NCI-H748 (cell line): ENCODE measurements at regions not wholly inside any gene's neighbourhood (a gene's known extent, or its start where the extent isn't known, plus 50 kb on each side); places are given as distances from the start of the nearest gene placed in this dataset.
"Not testable (repeated sequence)": the region's sequence is repeated elsewhere in the genome, so short reads cannot be mapped to it uniquely, and the experiment has no call there.

Experiments used
- DNase-seq: peaks from one replicate; lab custom pipeline; 2025; ENCODE audit not compliant: unreplicated experiment; lab: John Stamatoyannopoulos, UW

DNA sequence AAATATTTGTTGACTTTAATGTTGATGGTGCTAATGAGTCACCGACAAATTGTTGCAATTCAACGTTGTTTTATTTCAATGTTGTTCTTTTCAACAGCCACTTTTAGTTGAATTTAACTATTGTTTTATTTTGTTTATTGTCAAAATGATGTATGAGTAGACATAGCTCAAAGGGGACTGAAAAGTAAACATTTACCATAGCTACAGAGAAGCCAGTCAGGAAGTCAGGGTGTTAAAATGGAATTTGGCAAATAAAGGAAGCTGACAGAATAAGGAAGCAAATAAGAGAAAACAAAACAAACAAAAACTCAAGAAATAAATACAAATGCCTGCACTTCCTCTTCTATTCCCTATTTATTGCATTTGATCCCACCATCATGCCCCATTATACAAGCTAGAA lies 648.4 kb upstream of the HTR2C start:
- DNase-seq, result no peak

DNA sequence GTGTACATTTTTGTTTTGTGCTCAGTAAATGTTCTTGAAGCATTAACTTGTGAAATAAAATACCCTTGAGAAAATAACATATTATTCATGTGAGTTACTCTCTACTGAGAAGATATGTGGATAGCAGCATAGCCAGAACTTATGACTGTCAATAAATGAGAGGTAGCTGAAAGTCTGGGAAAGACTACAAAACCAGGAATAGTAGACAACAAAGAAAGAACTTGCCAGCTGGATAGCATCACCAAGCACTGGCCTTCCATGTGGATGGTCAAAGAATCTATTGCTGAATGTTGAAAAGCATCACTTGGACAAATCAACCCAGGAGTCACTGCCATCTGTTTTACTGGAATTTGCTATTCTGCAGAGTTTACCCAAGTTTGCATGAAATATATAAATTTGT lies 650.0 kb upstream of the HTR2C start:
- no peak for DNase-seq

DNA sequence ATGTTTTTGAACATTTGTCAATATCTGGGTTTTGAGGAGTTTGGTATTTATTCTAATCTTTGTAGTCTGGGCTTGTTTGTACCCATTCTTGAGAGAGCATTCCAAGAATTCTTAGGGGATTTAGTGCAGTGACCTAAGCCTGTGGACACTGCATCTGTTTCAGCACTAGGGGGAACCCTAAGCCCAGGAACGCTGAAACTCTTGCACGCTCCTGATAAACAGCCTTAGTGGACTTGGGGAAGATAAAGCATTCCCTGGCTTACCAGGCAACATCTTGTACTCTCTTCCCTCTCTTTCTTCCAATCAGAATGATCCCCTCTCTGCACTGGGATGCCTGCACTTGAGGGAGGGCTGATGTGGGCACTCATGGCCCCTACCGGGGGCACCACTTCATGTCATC lies 654.9 kb upstream of the HTR2C start:
- DNase-seq, result peak; percentile 31

DNA sequence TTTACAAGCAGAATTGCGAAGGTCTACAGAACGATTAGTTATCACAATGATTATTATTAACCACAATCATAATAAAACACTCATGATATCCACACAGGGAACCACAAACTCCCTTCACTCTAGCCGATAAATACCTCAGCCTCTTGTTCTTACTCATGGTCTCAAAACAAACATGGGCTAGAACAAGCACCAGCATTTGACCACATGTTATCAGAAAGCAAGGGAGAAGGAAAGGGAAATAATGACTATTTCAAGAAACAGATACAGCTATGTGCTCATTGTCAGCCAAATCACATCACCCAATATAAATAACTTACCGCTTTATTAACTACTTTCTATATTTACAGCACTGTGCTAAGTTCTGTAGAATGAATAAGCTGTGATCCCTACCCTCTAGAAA lies 663.2 kb upstream of the HTR2C start:
- no peak for DNase-seq

GRCh38 chrX:113919387-113919786 lies 664.5 kb upstream of the HTR2C start:
- DNase-seq, result no peak

DNA sequence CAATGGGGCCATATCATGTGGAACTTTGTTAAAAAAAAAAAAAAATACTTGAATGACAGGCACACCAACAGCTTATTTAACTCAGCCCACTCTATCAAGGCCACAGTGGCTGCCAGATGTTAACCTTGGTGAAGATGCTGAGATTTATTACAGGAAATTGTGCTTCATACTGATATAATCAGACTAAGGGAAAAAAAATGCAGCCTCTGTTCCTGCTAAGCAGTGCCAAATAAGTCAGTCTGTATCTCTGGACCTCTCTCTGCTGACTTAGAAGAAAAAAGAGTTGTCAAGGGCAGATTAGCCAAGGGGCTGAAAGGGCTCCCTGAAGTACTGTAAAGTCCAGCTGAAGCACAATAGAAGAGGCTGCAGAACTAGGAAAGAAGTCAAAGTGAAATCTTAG lies 677.7 kb upstream of the HTR2C start:
- no peak for DNase-seq

DNA sequence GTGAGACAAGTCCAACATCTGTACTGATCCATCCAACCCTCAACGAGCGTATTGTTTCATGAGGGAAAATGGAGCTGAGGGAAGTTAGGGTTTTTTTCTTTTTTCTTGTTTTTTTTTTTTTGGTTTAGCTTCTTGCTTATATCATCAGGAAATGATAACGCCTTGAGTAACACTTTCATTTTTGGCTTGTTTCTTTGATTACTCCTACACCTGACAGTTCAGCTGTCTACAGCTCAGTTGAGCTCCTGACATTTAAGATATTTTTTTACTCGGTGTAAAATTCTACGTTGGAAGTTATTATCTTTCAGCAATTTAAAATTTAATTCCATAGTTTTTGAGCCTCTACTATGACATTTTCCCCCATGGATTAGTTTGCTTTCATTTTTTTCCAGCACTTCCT lies 691.0 kb upstream of the HTR2C start:
- DNase-seq, result no peak

GRCh38 chrX:113892401-113892800 lies 691.5 kb upstream of the HTR2C start:
- no peak for DNase-seq

- DNase-seq, result no peak
Observed at GRCh38 chrX:113873056-113873455, 710.8 kb upstream of the HTR2C start.

- DNase-seq, result no peak
Observed at GRCh38 chrX:113868711-113869110, 715.2 kb upstream of the HTR2C start.

- peak; percentile 1 for DNase-seq
Observed at GRCh38 chrX:113868177-113868576, 715.7 kb upstream of the HTR2C start.

GRCh38 chrX:113849408-113849807 lies 734.5 kb upstream of the HTR2C start:
- no peak for DNase-seq

DNA sequence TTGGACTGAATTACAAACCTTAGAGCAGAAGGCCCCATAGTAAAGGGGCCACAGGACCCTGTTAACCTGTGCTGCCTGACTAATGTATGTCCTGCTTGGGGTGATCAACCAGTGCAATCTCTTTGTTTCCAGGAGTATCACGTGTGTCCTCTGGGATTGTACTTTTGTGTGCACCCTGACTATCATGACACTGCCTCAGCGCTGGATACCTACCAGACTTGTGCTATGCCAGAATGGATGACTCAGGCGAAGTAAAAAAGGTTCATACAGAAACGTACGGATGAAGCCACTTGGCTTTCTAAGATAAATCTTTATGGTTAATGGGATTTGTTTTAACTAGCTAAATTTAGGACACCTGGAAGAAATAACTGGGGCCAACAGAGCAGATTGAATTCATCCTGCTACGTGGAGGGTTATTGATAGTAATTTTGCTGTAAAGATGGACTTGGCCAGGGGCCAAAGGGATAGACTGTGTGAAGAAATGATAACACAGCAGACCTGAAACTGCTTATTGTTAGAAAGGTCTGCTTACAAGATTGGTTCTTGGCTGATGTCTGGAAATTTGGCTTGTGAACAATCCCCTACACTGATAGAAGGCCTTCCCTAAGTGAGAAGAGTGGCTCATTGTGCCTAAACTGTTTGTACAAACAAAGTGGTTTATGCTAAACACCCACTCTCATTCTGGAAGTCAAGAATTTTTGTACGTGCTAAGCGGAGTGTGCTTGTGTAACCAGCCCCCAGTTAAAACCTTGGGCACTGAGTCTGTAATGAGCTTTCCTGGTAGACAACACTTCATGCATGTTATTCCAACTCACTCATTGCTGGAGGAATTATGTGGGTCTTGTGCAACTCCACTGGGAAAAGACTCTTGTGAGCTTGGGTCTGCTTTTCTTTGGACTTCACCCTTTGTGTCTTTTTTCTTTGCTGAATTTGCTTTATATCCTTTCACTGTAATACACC lies 750.5 kb upstream of the HTR2C start:
- no peak for DNase-seq

DNA sequence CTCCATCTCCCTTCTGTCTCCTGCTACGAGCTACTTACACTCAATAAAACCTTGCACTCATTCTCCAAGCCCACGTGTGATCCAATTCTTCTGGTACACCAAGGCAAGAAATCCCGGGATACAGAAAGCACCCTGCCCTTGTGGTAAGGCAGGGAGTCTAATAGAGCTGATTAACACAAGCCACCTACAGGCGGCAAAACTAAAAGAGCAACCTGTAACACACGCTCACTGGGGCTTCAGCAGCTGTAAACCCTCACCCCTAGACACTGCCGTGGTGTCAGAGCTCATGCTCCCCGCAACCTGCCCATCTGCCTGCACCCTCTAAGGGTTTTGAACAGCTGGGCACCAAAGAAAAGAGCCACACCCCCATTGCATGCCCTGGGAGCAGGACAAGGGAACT lies 755.4 kb upstream of the HTR2C start:
- no peak for DNase-seq

GRCh38 chrX:113818346-113818745 lies 765.5 kb upstream of the HTR2C start:
- DNase-seq, result no peak

DNA sequence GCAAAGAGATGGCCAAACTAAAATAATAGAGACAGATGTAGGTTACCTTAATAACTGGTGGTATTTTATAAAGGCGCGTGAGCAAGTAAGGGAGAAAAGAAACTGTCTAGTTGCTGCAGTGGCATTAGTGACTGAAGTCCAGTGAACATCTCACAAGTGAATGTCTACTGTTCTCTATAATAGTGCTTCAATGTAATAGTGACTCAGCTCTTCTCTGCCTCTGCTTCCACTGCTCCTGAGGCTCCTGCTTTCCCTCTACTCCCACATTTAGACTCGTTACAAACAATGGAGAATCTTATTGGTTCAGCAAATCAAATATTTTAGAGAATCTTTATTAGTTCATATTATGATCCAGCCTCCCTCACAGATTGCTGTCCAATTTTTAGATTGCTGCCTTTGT lies 779.1 kb upstream of the HTR2C start:
- DNase-seq, result no peak

GRCh38 chrX:113804291-113804690 lies 779.6 kb upstream of the HTR2C start:
- no peak for DNase-seq

DNA sequence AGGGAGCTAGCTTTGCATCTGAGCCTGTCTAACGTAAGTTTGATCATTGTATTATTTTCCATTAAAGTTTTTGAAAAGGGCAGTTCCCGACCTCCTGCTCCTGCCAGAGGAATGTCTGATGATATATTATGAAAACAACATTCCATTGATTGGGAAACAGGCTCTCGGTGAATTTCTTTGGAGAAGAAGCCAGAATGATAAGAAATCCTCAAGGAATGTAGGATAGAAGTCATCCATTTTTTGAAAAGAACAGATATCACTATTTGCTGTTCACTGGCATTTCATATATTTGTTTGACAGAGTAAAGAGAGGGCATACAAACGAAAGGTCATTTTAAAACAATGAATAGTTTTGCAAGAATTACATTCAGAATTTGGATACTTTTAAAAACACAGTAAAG lies 781.0 kb upstream of the HTR2C start:
- no peak for DNase-seq

- DNase-seq, result no peak
Observed at GRCh38 chrX:113800955-113801354, 782.9 kb upstream of the HTR2C start.

GRCh38 chrX:113793563-113793962 lies 790.3 kb upstream of the HTR2C start:
- DNase-seq, result peak; percentile 38

- DNase-seq, result no peak
Observed at GRCh38 chrX:113790987-113791386, 792.9 kb upstream of the HTR2C start.

DNA sequence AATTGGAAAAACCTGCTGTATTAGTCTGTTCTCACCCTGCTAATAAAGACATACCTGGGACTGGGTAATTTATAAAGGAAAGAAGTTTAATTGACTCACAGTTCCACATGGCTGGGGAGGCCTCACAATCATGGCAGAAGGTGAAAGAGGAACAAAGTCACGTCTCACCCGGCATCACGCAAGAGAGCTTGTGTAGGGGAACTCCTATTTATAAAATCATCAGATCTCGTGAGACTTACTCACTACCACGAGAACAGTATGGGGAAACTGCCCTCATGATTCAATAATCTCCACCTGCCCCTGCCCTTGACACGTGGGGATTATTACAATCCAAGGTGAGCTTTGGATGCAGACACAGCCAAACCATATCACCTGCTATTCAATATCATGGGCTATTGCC lies 799.1 kb upstream of the HTR2C start:
- not testable (repeated sequence) for DNase-seq

GRCh38 chrX:113770806-113771205 lies 813.1 kb upstream of the HTR2C start:
- no peak for DNase-seq
